Gastrocnemius medialis (tissue), 4 donors: ENCODE measurements at regions not wholly inside any gene's neighbourhood (a gene's known extent, or its start where the extent isn't known, plus 50 kb on each side); places are given as distances from the start of the nearest gene placed in this dataset.

ENCODE experiments used
- CTCF ChIP-seq, 5 experiments: fragments of 450-650 bp in 3 of 5; fragments of 200-600 bp in 2 of 5; sonication (generic) in 2 of 5; IDR thresholded peaks in 4 of 5; conservative IDR thresholded peaks in 1 of 5; 1 replicate in 4 of 5; 2 replicates in 1 of 5; pipeline ENCODE4 v1.5.1; 2016 to 2019; ENCODE audit warnings: antibody characterized with exemption in 5 of 5, mild to moderate bottlenecking in 3 of 5, moderate library complexity in 3 of 5
- POLR2A ChIP-seq, 2 donors: fragments of 450-650 bp; IDR thresholded peaks; one replicate each; pipeline ENCODE4 v1.6.1; 2017; ENCODE audit warnings: antibody characterized with exemption in 2 of 2, mild to moderate bottlenecking in 2 of 2, moderate library complexity in 2 of 2

- TF ChIP-seq POLR2A (IDR thresholded peaks at IDR 0.05): no peak
- no peak for TF ChIP-seq CTCF (IDR thresholded peaks at IDR 0.05 in 4 of 5, conservative IDR thresholded peaks at IDR 0.05 in 1 of 5)
These were observed 101.7 kb downstream of the TTC32 start for GRCh38 chr2:19799881-19800780.
